ENCODE measurements at regions not wholly inside any gene's neighbourhood (a gene's known extent, or its start where the extent isn't known, plus 50 kb on each side); places are given as distances from the start of the nearest gene placed in this dataset.

DNA sequence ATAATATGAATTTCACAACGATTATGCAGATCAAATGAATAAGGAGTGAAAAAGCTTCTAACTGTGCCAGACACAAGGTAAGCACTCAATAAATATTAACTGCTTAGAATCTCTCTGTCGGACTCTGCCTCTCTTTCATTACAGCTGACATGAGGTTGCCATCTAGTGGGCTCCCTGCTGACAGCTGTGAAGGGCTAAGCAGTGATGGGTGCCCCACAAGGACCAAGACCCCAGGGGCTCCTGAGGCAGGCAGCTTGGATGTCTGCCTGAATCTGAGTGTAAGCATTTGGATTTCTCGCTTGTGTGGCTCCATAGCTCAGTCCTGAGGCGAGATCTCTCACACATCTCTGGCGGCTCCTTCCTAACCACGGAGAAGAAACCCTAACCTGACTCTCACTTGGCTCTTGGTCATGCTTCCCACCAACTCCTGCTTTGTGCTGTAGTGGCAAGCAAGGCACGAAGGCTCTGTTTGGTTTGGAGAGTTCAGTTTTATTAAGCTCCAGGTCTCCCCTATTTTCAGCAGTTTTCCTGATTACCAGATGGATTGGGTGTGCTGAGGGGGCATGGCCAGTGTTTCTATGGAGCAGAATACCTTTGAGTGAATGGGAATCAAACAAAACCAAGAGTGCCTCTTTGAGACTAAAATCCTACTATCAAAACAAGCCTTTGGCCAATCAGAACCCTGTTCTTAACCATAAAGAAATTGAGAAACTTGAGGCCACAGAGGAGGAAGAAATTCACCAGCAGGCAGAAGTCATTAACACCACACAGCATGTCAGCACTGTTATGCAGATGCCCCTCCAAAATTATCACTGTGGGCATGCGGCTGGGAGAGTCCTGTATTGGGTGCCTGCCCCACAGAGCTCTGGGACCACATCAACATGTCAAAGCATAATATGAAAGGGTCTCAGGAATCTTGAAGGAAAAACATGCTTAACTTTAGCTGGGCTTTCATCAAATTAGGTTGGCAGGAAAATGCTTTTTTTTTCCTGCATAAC is 152.8 kb upstream of the NTM start:
- intact Hi-C loops (cut with DNase I), result no loop called here
- ATAC-seq, result no peak
- DNase-seq (ENCODE audit: low spot score), result no peak

GRCh38 chr11:131218542-131218941 is 151.9 kb upstream of the NTM start:
- DNase-seq (ENCODE audit: low spot score) (no peak), ATAC-seq (no peak)
- intact Hi-C loops (cut with DNase I), result no loop called here

GRCh38 chr11:131219646-131220045 is 150.8 kb upstream of the NTM start:
- DNase-seq (ENCODE audit: low spot score) (no peak), ATAC-seq (no peak)
- intact Hi-C loops (cut with DNase I), result no loop called here

DNA sequence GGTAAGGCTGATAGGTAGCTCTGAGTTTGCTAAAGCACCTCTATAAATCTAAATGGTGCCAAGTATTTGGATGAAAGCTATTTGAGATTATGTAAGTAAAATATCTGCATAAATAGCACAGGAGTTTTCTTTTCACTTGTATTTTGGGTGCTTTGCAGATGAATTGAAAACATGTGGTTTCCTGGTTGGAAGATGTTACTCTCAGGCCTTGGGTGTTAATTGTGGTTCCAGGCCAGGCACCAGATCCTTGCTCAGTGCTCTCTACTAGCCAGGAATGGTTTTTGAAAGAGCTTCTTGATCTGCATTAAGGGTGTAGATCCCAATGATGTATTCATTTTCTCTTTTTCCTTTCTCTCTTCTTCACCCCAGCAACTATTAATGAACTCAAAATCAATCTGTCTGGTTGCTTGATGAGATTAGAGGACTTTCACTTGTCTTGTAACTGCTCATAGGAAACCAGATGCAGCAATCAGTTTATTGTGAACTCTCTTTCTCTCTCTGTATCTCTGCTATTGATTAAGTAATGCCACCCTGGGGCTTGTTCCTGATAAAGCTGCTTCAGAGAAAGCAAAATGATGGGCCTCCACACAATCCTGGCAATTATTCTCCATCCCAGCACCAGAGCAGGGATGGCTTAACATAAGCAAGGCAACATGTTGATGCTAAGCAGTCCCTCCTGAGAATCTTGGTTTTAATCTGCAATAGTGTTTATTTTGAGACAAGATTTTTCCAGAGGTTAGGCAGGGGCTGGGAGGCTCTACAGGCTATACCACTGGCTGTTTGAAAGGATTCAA is 147.0 kb upstream of the NTM start:
- DNase-seq (ENCODE audit: low spot score) (no peak), ATAC-seq (no peak)
- intact Hi-C loops (cut with DNase I), result no loop called here

DNA sequence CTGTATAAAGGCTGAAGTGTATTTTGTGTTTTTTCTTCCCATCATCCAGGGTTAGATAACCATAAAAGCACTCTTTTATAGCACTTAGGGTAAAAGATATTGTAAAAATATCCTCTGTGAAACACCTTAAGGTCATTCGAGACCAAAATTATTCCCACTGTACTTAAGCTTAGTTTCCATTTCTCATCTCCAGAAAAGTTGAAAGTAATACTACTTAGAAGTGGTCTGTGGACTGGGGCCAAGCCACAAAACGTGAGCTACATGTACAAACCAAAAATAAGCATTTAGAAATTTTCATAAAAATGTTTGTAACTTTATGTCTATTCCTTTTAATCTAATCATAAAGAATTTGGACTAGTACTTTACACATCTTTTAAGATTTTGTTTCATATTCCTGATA is 142.0 kb upstream of the NTM start:
- DNase-seq (ENCODE audit: low spot score) (no peak), ATAC-seq (no peak)
- intact Hi-C loops (cut with DNase I), result no loop called here

- intact Hi-C loops (cut with DNase I), result no loop called here
- DNase-seq (ENCODE audit: low spot score), result no peak
- no peak for ATAC-seq
Measured at GRCh38 chr11:131229221-131229620, 141.2 kb upstream of the NTM start.

DNA sequence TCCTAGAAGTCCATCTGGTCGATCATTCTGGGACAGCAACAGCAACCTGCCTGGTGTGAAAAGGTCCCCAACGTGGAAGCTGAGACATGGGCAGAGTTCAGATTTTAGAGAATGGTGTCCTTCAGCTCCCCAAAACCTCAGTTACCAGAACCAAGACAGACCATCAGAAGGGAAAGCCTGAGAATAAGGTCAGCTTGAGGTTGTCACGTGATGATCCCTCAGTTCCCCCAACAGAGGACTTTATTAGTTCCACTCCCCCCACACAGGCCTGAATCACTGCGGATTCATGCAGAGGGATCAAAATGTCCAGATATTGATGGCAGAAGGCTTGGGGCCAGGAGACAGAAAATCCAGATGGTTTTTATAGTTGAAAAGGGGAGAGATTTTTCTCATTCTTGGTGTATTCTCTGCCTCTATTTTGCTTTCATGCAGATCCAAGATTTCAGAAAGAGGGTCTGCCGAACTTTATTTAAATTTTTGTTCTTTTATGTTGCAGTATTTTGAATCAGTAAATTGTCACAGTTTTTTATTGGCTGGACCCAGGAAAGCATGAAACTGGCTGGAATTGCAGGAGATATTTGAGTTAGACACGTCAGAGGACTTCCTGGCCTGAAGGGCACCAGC is 139.0 kb upstream of the NTM start:
- no peak for DNase-seq (ENCODE audit: low spot score)
- no peak for ATAC-seq
- intact Hi-C loops (cut with DNase I), result no loop called here

GRCh38 chr11:131232261-131232660 is 138.2 kb upstream of the NTM start:
- ATAC-seq, result no peak
- intact Hi-C loops (cut with DNase I), result no loop called here

DNA sequence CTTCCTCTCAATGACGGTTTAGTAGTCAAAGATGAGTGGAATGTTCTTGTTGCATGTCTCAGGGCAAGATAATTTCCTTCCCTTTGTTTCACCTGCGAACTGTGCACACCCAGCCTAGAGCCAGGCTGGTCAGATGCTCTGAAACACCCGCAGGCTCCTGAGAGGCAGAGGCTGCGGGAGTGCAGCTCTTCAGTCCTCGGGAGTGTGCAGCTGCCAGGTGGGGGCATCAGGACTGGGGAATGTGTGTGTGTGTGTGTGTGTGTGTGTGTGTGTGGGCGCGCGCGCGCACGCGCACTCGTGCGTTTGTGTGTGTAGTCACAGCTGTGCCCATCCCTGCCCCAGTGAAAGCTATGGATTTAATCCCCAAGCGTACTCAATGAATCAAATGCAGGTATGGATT is 136.2 kb upstream of the NTM start:
- ATAC-seq (no peak), DNase-seq (ENCODE audit: low spot score) (no peak)
- intact Hi-C loops (cut with DNase I), result no loop called here

More at GRCh38 chr11:131232261-131232660, 138.2 kb upstream of the NTM start:
- DNase-seq (ENCODE audit: low spot score), result no peak

DNA sequence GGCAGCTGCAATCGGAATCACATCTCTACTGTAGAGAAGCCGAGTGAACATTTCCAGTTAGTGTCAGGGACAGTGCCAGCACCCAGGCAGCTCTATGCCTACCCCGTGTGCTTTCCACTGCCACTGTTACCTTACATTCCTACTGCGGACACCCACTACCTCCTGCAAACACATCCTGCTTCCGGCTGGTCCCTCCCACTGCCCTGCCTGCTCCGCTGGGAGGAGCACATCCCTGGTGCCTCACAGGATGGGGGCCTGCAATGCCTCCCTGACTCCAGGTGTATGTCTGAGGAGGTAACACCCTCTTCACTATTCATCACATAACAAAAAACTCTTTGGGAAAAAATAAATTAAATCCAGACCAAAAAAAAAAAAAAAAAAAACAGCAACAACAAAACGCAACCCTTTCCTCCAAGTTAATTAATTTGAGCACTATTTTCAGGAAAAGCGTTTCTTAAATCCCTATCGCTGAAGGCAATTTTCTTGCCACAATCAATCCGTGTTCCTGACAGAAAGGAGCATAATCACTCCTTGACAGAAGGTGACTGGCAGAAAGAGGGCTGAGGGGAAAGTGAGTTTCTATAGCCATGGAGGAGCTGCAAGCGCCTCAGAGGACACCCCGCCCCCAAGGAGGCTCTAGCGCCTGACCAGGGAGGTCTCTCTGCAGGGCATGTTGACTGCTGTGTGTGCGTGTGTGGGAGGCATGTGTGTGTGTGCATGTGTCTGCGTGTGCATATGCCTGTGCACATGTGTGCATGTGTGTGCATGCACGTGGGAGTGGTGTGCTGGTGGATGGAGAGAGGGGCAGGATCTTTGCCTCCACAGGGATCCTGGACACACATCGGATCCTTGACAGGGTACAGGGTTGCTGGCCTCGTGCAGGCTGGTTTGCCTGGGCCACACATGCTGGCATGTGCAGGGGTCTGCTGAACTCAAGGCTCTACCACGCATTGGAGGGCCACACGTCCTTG is 134.8 kb upstream of the NTM start:
- DNase-seq (ENCODE audit: low spot score) (no peak), ATAC-seq (no peak)
- intact Hi-C loops (cut with DNase I), result no loop called here

DNA sequence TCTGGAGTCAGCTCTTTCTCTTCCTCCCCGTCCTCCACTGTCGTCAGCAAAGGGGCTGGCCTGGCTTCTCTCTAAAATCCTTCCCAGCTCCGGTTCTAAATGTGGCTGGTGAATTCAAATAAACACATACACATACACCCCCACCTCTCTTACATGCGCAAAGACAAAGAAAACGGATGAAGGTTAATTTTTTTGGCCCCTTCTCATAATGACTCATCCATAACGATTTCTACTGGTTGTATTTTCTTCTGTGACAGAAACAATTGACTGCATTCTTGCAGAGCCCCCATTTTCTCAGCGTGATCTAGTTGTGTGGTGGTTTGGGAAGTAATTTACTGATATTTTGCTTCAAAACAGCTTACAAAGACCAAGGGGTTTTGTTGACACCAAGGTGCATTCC is 130.0 kb upstream of the NTM start:
- no peak for ATAC-seq
- no peak for DNase-seq (ENCODE audit: low spot score)
- intact Hi-C loops (cut with DNase I), result no loop called here

GRCh38 chr11:131242476-131243000 is 127.9 kb upstream of the NTM start:
- DNase-seq (ENCODE audit: low spot score), result no peak
- intact Hi-C loops (cut with DNase I), result no loop called here
- no peak for ATAC-seq

- DNase-seq (ENCODE audit: low spot score), result no peak
- intact Hi-C loops (cut with DNase I), result no loop called here
- ATAC-seq, result no peak
Measured at GRCh38 chr11:131246156-131246555, 124.3 kb upstream of the NTM start.

GRCh38 chr11:131246663-131247062 is 123.8 kb upstream of the NTM start:
- intact Hi-C loops (cut with DNase I), result no loop called here
- DNase-seq (ENCODE audit: low spot score) (no peak), ATAC-seq (no peak)

- no peak for ATAC-seq
- DNase-seq (ENCODE audit: low spot score), result no peak
- intact Hi-C loops (cut with DNase I), result no loop called here
Measured at GRCh38 chr11:131248588-131248987, 121.8 kb upstream of the NTM start.

DNA sequence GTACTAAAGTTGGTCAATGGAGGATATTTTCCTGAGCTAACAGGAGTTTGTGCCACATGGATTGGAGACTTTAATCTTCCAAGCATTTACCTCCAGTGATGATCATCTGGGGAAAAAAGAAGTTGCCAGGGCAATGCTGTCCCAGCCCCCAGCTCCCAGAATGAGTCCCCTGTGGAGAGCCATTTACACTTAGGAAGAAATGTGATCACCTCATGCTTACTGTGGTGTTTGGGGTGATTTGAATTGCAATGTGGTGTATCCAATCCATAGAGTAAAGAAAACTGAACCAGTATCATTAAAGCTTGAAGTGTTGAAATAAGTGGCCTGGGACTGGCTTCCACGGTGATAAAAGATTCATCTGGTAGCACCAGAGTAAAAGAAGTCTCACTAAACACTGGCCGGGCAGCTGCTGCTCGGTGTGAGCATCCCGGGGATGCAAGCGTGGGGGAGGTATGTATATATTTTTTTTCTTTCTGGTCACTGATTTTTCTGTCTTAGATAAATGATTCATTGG is 117.2 kb upstream of the NTM start:
- intact Hi-C loops (cut with DNase I), result no loop called here
- DNase-seq (ENCODE audit: low spot score) (no peak), ATAC-seq (no peak)

DNA sequence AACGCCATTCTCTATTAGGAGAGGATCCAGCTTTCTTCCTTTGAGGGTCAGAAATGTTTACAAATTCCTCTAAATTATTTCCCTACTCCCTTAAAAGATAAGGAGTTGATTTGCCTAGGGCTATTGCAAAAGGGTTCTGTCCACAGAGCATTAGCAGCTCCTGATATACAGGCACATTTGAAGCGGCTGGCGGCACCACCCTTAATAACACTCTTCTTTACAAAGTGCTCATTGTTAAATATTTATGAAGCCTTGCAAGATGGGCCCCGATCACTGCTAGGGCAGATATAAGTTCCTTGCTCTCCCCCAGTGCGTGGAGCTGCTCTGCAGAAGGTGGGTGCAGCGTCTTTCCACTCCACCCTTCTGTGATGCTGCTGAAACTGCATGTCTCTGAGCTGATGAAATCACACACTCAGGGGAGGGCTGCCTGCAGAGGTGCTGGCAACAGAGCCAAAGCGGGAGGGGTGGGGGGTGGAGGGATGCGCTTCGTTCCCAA is 116.7 kb upstream of the NTM start:
- intact Hi-C loops (cut with DNase I), result no loop called here
- peak; percentile 60 for ATAC-seq

GRCh38 chr11:131254254-131254653 is 116.2 kb upstream of the NTM start:
- intact Hi-C loops (cut with DNase I), result no loop called here
- no peak for ATAC-seq
- no peak for DNase-seq (ENCODE audit: low spot score)

More for the DNA sequence above, 116.7 kb upstream of the NTM start:
- no peak for DNase-seq (ENCODE audit: low spot score)

All from sciatic nerve (tissue), 2 donors.